Astrocyte (in vitro differentiated cells and primary cell): ENCODE measurements at regions not wholly inside any gene's neighbourhood (a gene's known extent, or its start where the extent isn't known, plus 50 kb on each side); places are given as distances from the start of the nearest gene placed in this dataset.

Source experiments
- DNase-seq: peaks from one replicate; pipeline ENCODE4 v3.0.0-alpha.2; 2010; ENCODE audit warnings: low read depth
- FAIRE-seq: peaks from 2 replicates; lab custom pipeline; 2011; peaks lifted over from hg19 to GRCh38; lab: Jason Lieb, UNC
- H2AFZ ChIP-seq: 2 replicates; pipeline ENCODE4 v1.6.0; 2012; ENCODE audit warnings: low read depth, low read length, inconsistent platforms
- H3K27ac ChIP-seq: 2 replicates; pipeline ENCODE4 v1.5.1; 2011; ENCODE audit warnings: low read depth, low read length, inconsistent platforms
- H3K27me3 ChIP-seq: 2 replicates; pipeline ENCODE4 v1.6.0; 2011; ENCODE audit warnings: low read length, inconsistent platforms; ENCODE audit not compliant: insufficient read depth
- H3K36me3 ChIP-seq: 2 replicates; pipeline ENCODE4 v1.5.1; 2011; ENCODE audit warnings: low read length, inconsistent platforms; ENCODE audit not compliant: insufficient read depth
- H3K4me1 ChIP-seq: 2 replicates; pipeline ENCODE4 v1.5.1; 2011; ENCODE audit warnings: low read length, inconsistent platforms; ENCODE audit not compliant: insufficient read depth
- H3K4me2 ChIP-seq: 2 replicates; pipeline ENCODE4 v1.6.0; 2012; ENCODE audit warnings: low read length, inconsistent platforms
- H3K4me3 ChIP-seq: 2 replicates; pipeline ENCODE4 v1.5.1; 2011; ENCODE audit warnings: low read depth, mild to moderate bottlenecking, low read length, inconsistent platforms; ENCODE audit not compliant: insufficient read depth
- H3K79me2 ChIP-seq: 2 replicates; pipeline ENCODE4 v1.6.0; 2012; ENCODE audit warnings: mild to moderate bottlenecking, low read length, inconsistent platforms; ENCODE audit not compliant: insufficient read depth
- H3K9ac ChIP-seq: 2 replicates; pipeline ENCODE4 v1.6.0; 2012; ENCODE audit warnings: mild to moderate bottlenecking, low read length, inconsistent platforms
- H3K9me3 ChIP-seq: 2 replicates; pipeline ENCODE4 v1.5.1; 2012; ENCODE audit warnings: low read depth, mild to moderate bottlenecking, low read length, inconsistent platforms; ENCODE audit not compliant: insufficient read depth
- H4K20me1 ChIP-seq: 2 replicates; pipeline ENCODE4 v1.6.0; 2012; ENCODE audit warnings: low read length, inconsistent platforms; ENCODE audit not compliant: insufficient read depth
- H3K27ac Mint-ChIP-seq: one replicate; pipeline ENCODE4 v1.8.0; 2021; ENCODE audit warnings: mild to moderate bottlenecking, mixed read lengths; ENCODE audit not compliant: unreplicated experiment
- H3K27me3 Mint-ChIP-seq: one replicate; pipeline ENCODE4 v1.8.0; 2021; ENCODE audit warnings: low read depth, mixed read lengths; ENCODE audit not compliant: unreplicated experiment
- H3K36me3 Mint-ChIP-seq: one replicate; pipeline ENCODE4 v1.8.0; 2021; ENCODE audit warnings: low read depth, mixed read lengths; ENCODE audit not compliant: unreplicated experiment
- H3K4me1 Mint-ChIP-seq: one replicate; pipeline ENCODE4 v1.8.0; 2021; ENCODE audit warnings: low read depth, mixed read lengths; ENCODE audit not compliant: unreplicated experiment
- H3K4me3 Mint-ChIP-seq: one replicate; pipeline ENCODE4 v1.8.0; 2021; ENCODE audit warnings: mild to moderate bottlenecking, moderate library complexity, mixed read lengths; ENCODE audit not compliant: unreplicated experiment
- H3K9me3 Mint-ChIP-seq: one replicate; pipeline ENCODE4 v1.8.0; 2021; ENCODE audit warnings: mild to moderate bottlenecking, mixed read lengths; ENCODE audit not compliant: unreplicated experiment
- EZH2 ChIP-seq: IDR thresholded peaks from 2 replicates; pipeline ENCODE4 v1.6.1; 2012; ENCODE audit warnings: mild to moderate bottlenecking, low read length, inconsistent platforms; ENCODE audit not compliant: insufficient read depth
- TF ChIP-seq, protein P1 (sequence below): IDR thresholded peaks from 2 replicates; pipeline ENCODE4 v1.5.1; 2011; ENCODE audit warnings: low read depth, mild to moderate bottlenecking, inconsistent platforms, low read length, moderate library complexity; ENCODE audit not compliant: insufficient read depth

GRCh38 chr1:99529002-99529401 lies 116.9 kb upstream of the PALMD start:
- Histone ChIP-seq H3K27ac (no peak overlapping the region), H3K36me3 (no peaks in the 10 kb centered on the region), H3K4me1 (no peaks in the 10 kb centered on the region), H2AFZ (no peak overlapping the region), H3K9me3 (no peaks in the 10 kb centered on the region), H3K4me3 (no peak overlapping the region), H3K79me2 (no peaks in the 10 kb centered on the region), H3K4me2 (no peak overlapping the region), H3K27me3 (no peaks in the 10 kb centered on the region), H4K20me1 (no peaks in the 10 kb centered on the region), H3K9ac (no peak overlapping the region)
- Mint-ChIP-seq H3K9me3 (no peaks in the 10 kb centered on the region), H3K27me3 (no peaks in the 10 kb centered on the region), H3K4me3 (no peak overlapping the region), H3K27ac (no peak overlapping the region), H3K4me1 (no peaks in the 10 kb centered on the region), H3K36me3 (no peaks in the 10 kb centered on the region)
- FAIRE-seq, result no peak
- TF ChIP-seq, protein P1, sequence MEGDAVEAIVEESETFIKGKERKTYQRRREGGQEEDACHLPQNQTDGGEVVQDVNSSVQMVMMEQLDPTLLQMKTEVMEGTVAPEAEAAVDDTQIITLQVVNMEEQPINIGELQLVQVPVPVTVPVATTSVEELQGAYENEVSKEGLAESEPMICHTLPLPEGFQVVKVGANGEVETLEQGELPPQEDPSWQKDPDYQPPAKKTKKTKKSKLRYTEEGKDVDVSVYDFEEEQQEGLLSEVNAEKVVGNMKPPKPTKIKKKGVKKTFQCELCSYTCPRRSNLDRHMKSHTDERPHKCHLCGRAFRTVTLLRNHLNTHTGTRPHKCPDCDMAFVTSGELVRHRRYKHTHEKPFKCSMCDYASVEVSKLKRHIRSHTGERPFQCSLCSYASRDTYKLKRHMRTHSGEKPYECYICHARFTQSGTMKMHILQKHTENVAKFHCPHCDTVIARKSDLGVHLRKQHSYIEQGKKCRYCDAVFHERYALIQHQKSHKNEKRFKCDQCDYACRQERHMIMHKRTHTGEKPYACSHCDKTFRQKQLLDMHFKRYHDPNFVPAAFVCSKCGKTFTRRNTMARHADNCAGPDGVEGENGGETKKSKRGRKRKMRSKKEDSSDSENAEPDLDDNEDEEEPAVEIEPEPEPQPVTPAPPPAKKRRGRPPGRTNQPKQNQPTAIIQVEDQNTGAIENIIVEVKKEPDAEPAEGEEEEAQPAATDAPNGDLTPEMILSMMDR, result no peak
- no peak for TF ChIP-seq EZH2
- DNase-seq, result no peak

- H3K9ac ChIP-seq, result no peak overlapping the region
- no peaks in the 10 kb centered on the region for H3K9me3 ChIP-seq
- TF ChIP-seq, protein P1, result no peak
- no peak for TF ChIP-seq EZH2
- Mint-ChIP-seq H3K9me3 (no peaks in the 10 kb centered on the region), H3K4me1 (no peaks in the 10 kb centered on the region), H3K4me3 (no peak overlapping the region), H3K27ac (no peak overlapping the region), H3K27me3 (no peaks in the 10 kb centered on the region), H3K36me3 (no peaks in the 10 kb centered on the region)
- H3K27ac ChIP-seq, result no peak overlapping the region
- H3K27me3 ChIP-seq, result no peaks in the 10 kb centered on the region
- H3K4me1 ChIP-seq, result no peaks in the 10 kb centered on the region
- no peaks in the 10 kb centered on the region for H3K79me2 ChIP-seq
- H4K20me1 ChIP-seq, result no peaks in the 10 kb centered on the region
- FAIRE-seq (no peak), DNase-seq (no peak)
- no peaks in the 10 kb centered on the region for H3K36me3 ChIP-seq
- H3K4me3 ChIP-seq, result no peak overlapping the region
- H3K4me2 ChIP-seq, result no peak overlapping the region
- no peak overlapping the region for H2AFZ ChIP-seq
These were observed 114.2 kb upstream of the PALMD start for GRCh38 chr1:99531578-99532275.

DNA sequence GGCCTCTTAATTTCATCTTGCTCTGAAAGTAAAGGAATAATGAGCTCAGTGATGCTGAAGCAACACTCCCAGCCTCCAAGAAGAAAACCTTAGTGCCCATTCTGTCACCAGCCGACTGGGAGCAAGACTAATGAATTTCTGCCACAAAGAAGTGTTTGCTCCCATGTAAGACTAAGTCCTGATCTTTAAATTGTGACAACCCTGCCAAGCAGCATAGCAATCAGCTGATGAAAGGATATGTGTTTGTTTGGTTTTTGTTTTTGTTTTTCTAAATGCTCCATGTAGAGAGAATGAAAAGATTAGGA lies 113.7 kb upstream of the PALMD start:
- Mint-ChIP-seq H3K4me1 (no peaks in the 10 kb centered on the region), H3K27me3 (no peaks in the 10 kb centered on the region), H3K4me3 (no peak overlapping the region), H3K27ac (no peak overlapping the region), H3K9me3 (no peaks in the 10 kb centered on the region), H3K36me3 (no peaks in the 10 kb centered on the region)
- H2AFZ ChIP-seq, result no peak overlapping the region
- no peaks in the 10 kb centered on the region for H3K36me3 ChIP-seq
- H3K4me2 ChIP-seq, result no peak overlapping the region
- TF ChIP-seq, protein P1, result no peak
- TF ChIP-seq EZH2, result no peak
- DNase-seq (no peak), FAIRE-seq (no peak)
- H3K9me3 ChIP-seq, result no peaks in the 10 kb centered on the region
- H3K27ac ChIP-seq, result no peak overlapping the region
- no peaks in the 10 kb centered on the region for H3K27me3 ChIP-seq
- H3K9ac ChIP-seq, result no peak overlapping the region
- H4K20me1 ChIP-seq, result no peaks in the 10 kb centered on the region
- no peak overlapping the region for H3K4me3 ChIP-seq
- H3K79me2 ChIP-seq, result no peaks in the 10 kb centered on the region
- H3K4me1 ChIP-seq, result no peaks in the 10 kb centered on the region
